ENCODE measurements at regions not wholly inside any gene's neighbourhood (a gene's known extent, or its start where the extent isn't known, plus 50 kb on each side); places are given as distances from the start of the nearest gene placed in this dataset.

GRCh38 chr5:67263656-67264408 lies 67.2 kb upstream of the CD180 start:
- no peaks in the 10 kb centered on the region for H3K36me3 Mint-ChIP-seq (ENCODE audit: insufficient read depth)
- no peak overlapping the region for H3K4me3 Mint-ChIP-seq
- no peak for DNase-seq
- H3K9me3 Mint-ChIP-seq: no peaks in the 10 kb centered on the region
- ATAC-seq: no peak
- no peaks in the 10 kb centered on the region for H3K4me1 Mint-ChIP-seq (ENCODE audit: low read depth)
- H3K27me3 Mint-ChIP-seq (ENCODE audit: low read depth): peaks cover 4% of the 10 kb centered on the region

- Mint-ChIP-seq H3K4me3 (no peak overlapping the region), H3K4me1 (ENCODE audit: low read depth) (no peaks in the 10 kb centered on the region), H3K27me3 (ENCODE audit: low read depth) (peaks cover 4% of the 10 kb centered on the region), H3K9me3 (no peaks in the 10 kb centered on the region), H3K36me3 (ENCODE audit: insufficient read depth) (no peaks in the 10 kb centered on the region)
- no peak for ATAC-seq
- no peak for DNase-seq
Measured at GRCh38 chr5:67262956-67263355, 66.4 kb upstream of the CD180 start.

- peaks cover 4% of the 10 kb centered on the region for H3K27me3 Mint-ChIP-seq (ENCODE audit: low read depth)
- no peak overlapping the region for H3K4me3 Mint-ChIP-seq
- H3K4me1 Mint-ChIP-seq (ENCODE audit: low read depth): no peaks in the 10 kb centered on the region
- ATAC-seq (no peak), DNase-seq (no peak)
- no peaks in the 10 kb centered on the region for H3K36me3 Mint-ChIP-seq (ENCODE audit: insufficient read depth)
- no peaks in the 10 kb centered on the region for H3K9me3 Mint-ChIP-seq
Measured at GRCh38 chr5:67262206-67262605, 65.6 kb upstream of the CD180 start.

GRCh38 chr5:67259548-67260215 lies 63.1 kb upstream of the CD180 start:
- H3K4me1 Mint-ChIP-seq (ENCODE audit: low read depth): peaks cover 1% of the 10 kb centered on the region
- no peaks in the 10 kb centered on the region for H3K36me3 Mint-ChIP-seq (ENCODE audit: insufficient read depth)

GRCh38 chr5:67257500-67257899 lies 60.9 kb upstream of the CD180 start:
- peaks cover 1% of the 10 kb centered on the region for H3K4me1 Mint-ChIP-seq (ENCODE audit: low read depth)
- ATAC-seq (no peak), DNase-seq (no peak)
- H3K27me3 Mint-ChIP-seq (ENCODE audit: low read depth): peaks cover 4% of the 10 kb centered on the region
- no peaks in the 10 kb centered on the region for H3K36me3 Mint-ChIP-seq (ENCODE audit: insufficient read depth)
- H3K4me3 Mint-ChIP-seq: no peak overlapping the region
- no peaks in the 10 kb centered on the region for H3K9me3 Mint-ChIP-seq

More at GRCh38 chr5:67259548-67260215, 63.1 kb upstream of the CD180 start:
- Mint-ChIP-seq H3K27me3 (ENCODE audit: low read depth) (peaks cover 4% of the 10 kb centered on the region), H3K4me3 (no peak overlapping the region), H3K9me3 (no peaks in the 10 kb centered on the region)
- ATAC-seq (no peak), DNase-seq (no peak)

GRCh38 chr5:67257077-67257476 lies 60.5 kb upstream of the CD180 start:
- Mint-ChIP-seq H3K27me3 (ENCODE audit: low read depth) (peaks cover 4% of the 10 kb centered on the region), H3K9me3 (no peaks in the 10 kb centered on the region), H3K4me1 (ENCODE audit: low read depth) (peaks cover 1% of the 10 kb centered on the region), H3K4me3 (no peak overlapping the region), H3K36me3 (ENCODE audit: insufficient read depth) (no peaks in the 10 kb centered on the region)
- no peak for ATAC-seq
- DNase-seq: no peak

- no peak overlapping the region for H3K4me3 Mint-ChIP-seq
- H3K4me1 Mint-ChIP-seq (ENCODE audit: low read depth): peaks cover 1% of the 10 kb centered on the region
- no peaks in the 10 kb centered on the region for H3K36me3 Mint-ChIP-seq (ENCODE audit: insufficient read depth)
- no peaks in the 10 kb centered on the region for H3K9me3 Mint-ChIP-seq
- DNase-seq: no peak
- H3K27me3 Mint-ChIP-seq (ENCODE audit: low read depth): peaks cover 2% of the 10 kb centered on the region
- no peak for ATAC-seq
Measured at GRCh38 chr5:67255881-67256280, 59.3 kb upstream of the CD180 start.

- Mint-ChIP-seq H3K27me3 (ENCODE audit: low read depth) (no peaks in the 10 kb centered on the region), H3K4me1 (ENCODE audit: low read depth) (peaks cover 1% of the 10 kb centered on the region), H3K4me3 (no peak overlapping the region), H3K9me3 (no peaks in the 10 kb centered on the region), H3K36me3 (ENCODE audit: insufficient read depth) (no peaks in the 10 kb centered on the region)
- ATAC-seq (no peak), DNase-seq (no peak)
Measured at GRCh38 chr5:67253911-67254310, 57.3 kb upstream of the CD180 start.

GRCh38 chr5:67249590-67249895 lies 52.9 kb upstream of the CD180 start:
- no peak for DNase-seq
- H3K27me3 Mint-ChIP-seq (ENCODE audit: low read depth): no peaks in the 10 kb centered on the region
- H3K4me1 Mint-ChIP-seq (ENCODE audit: low read depth): peaks cover 12% of the 10 kb centered on the region

GRCh38 chr5:67248703-67249589 lies 52.3 kb upstream of the CD180 start:
- Mint-ChIP-seq H3K9me3 (no peaks in the 10 kb centered on the region), H3K4me1 (ENCODE audit: low read depth) (peaks cover 12% of the 10 kb centered on the region), H3K27me3 (ENCODE audit: low read depth) (no peaks in the 10 kb centered on the region), H3K4me3 (no peak overlapping the region), H3K36me3 (ENCODE audit: insufficient read depth) (no peaks in the 10 kb centered on the region)
- no peak for DNase-seq
- ATAC-seq: no peak

More at GRCh38 chr5:67249590-67249895, 52.9 kb upstream of the CD180 start:
- H3K36me3 Mint-ChIP-seq (ENCODE audit: insufficient read depth): no peaks in the 10 kb centered on the region
- no peaks in the 10 kb centered on the region for H3K9me3 Mint-ChIP-seq
- no peak overlapping the region for H3K4me3 Mint-ChIP-seq
- no peak for ATAC-seq

- ATAC-seq (no peak), DNase-seq (no peak)
- Mint-ChIP-seq H3K36me3 (ENCODE audit: insufficient read depth) (no peaks in the 10 kb centered on the region), H3K4me1 (ENCODE audit: low read depth) (peaks cover 12% of the 10 kb centered on the region), H3K4me3 (no peak overlapping the region), H3K27me3 (ENCODE audit: low read depth) (no peaks in the 10 kb centered on the region), H3K9me3 (no peaks in the 10 kb centered on the region)
Measured at GRCh38 chr5:67246546-67247268, 50.1 kb upstream of the CD180 start.

Data from activated T-cell treated with anti-CD3 and anti-CD28 coated beads, Interleukin-2, amount 50 U/mL, for 4 hours (primary cell).